Prostate gland (tissue), 2 donors: ENCODE measurements at regions not wholly inside any gene's neighbourhood (a gene's known extent, or its start where the extent isn't known, plus 50 kb on each side); places are given as distances from the start of the nearest gene placed in this dataset.

ENCODE experiments used
- POLR2AphosphoS5 ChIP-seq: sonication (generic); formaldehyde crosslinking; IDR thresholded peaks from one replicate; pipeline ENCODE4 v1.6.1; 2017; ENCODE audit warnings: antibody characterized with exemption
- TF ChIP-seq, protein P1 (sequence below), 4 experiments: fragments of 200-600 bp in 2 of 4; fragments of 450-650 bp in 2 of 4; sonication (generic) in 2 of 4; IDR thresholded peaks; 1 replicate in 3 of 4; 2 replicates in 1 of 4; pipeline ENCODE4 v1.5.1; 2016 to 2019; ENCODE audit warnings: antibody characterized with exemption in 4 of 4, mild to moderate bottlenecking in 2 of 4, moderate library complexity in 2 of 4

DNA sequence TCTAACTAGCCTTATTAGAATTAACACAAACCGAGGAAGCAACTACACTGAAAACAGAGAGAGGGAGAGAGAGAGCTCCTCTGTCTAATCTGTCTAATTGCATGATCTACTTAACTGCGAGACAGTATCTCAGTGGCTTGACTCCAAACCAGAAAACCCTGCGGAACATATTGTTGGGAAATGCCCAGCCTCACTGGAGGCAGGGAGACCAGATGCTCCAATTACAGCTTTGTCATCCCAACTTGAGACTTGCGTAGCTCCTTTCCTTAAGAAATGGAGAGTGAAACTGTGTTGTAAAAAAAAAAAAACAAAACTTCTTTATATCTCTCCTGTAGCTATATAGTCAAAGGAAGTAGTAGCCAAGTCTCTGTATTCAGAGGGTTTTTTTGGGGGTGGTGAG lies 52.0 kb upstream of the ZNRF2 start:
- TF ChIP-seq, protein P1, sequence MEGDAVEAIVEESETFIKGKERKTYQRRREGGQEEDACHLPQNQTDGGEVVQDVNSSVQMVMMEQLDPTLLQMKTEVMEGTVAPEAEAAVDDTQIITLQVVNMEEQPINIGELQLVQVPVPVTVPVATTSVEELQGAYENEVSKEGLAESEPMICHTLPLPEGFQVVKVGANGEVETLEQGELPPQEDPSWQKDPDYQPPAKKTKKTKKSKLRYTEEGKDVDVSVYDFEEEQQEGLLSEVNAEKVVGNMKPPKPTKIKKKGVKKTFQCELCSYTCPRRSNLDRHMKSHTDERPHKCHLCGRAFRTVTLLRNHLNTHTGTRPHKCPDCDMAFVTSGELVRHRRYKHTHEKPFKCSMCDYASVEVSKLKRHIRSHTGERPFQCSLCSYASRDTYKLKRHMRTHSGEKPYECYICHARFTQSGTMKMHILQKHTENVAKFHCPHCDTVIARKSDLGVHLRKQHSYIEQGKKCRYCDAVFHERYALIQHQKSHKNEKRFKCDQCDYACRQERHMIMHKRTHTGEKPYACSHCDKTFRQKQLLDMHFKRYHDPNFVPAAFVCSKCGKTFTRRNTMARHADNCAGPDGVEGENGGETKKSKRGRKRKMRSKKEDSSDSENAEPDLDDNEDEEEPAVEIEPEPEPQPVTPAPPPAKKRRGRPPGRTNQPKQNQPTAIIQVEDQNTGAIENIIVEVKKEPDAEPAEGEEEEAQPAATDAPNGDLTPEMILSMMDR (IDR thresholded peaks at IDR 0.05), result no peak
- no peak for TF ChIP-seq POLR2AphosphoS5
